HG03159 (cell line): ENCODE measurements at regions not wholly inside any gene's neighbourhood (a gene's known extent, or its start where the extent isn't known, plus 50 kb on each side); places are given as distances from the start of the nearest gene placed in this dataset.
"Not testable (repeated sequence)": the region's sequence is repeated elsewhere in the genome, so short reads cannot be mapped to it uniquely, and the experiment has no call there.

ENCODE experiments used
- ATAC-seq: cut with Tn5 transposase; IDR thresholded peaks from one replicate; pipeline ENCODE4 v1.9.1; 2021; ENCODE audit warnings: mild to moderate bottlenecking, moderate library complexity; ENCODE audit not compliant: unreplicated experiment

DNA sequence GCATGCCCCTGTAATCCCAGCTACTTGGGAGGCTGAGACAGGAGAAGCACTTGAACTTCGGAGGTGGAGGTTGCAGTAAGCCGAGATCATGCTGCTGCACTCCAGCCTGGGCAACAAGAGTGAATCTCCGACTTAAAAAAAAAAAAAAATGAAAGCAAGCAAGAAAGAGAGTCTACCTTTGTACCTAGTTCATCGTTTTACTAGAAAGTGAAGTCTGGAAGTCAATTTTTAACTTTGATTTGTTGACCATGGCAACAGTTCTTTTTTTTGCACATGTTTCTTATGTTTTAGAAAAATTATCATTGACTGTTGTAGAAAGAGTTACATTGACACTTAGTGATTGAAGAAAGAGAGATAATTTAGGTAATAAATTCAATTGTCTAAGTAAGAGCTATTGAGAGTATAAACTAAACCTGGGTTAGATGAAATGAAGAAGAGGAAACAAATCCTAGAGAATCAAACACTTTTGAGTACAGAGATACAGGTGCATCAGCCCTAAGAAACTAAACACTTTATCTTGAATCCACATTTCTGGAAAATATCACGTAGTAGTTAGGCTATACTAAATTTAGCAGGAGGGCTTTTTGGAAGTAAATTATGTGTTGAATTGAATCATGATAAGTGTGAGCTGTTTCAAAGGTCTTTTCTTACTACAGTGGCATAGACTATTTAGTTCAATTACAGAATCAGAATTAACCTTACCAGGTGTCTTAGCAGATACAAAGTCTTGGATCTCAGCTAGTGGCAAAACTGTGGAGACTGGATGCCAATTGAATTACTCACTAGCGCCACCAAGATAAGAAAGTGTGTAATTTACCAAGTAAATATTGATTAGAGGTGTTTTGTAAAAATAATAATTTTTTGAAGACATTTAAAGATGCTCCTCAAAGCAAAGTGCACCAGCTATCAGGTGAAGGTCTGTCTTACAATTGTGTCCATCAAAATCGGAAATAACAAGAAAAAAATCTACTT lies 303.4 kb upstream of the NRXN1 start:
- no peak for ATAC-seq

DNA sequence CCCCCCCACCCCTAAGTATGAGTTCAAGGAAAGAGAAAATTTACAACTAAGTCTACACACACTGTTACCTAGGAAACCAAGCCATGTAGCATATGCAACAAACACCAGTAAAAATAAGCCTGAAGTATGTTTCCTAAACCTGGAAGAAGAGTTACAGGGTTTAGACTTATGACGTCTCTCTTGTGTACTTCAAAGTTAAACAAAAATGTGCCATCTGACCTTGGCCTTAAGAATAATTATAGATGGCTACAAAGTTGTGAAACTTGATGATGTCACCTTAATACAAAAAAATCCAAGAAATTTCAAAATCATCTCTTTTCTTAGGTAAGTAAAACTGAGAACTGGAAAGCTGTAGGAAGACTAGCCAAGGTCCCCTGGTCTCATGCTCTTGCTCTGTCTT lies 297.6 kb upstream of the NRXN1 start:
- ATAC-seq, result no peak

- no peak for ATAC-seq
Observed at GRCh38 chr2:51324051-51324450, 292.1 kb upstream of the NRXN1 start.

- no peak for ATAC-seq
Observed at GRCh38 chr2:51322613-51323012, 290.7 kb upstream of the NRXN1 start.

DNA sequence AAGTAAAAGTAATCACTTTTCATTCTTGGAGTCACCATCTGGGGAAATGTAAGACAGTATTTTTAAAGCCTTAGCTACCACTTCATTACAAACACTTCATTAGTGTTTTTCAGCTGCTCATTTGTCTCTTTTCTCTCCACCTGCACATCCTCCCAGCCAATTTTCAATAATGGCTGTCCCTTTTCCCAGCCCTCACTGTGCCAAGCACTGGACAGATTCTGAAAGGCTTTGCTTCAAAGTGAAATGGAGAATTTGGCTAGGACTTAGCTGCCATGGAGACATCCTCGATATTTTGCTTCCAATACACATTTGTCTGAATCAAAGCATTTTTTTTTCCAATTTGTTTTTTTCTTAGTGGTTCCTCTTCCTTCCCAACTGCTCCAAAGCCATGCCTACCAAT lies 272.4 kb upstream of the NRXN1 start:
- ATAC-seq, result no peak

DNA sequence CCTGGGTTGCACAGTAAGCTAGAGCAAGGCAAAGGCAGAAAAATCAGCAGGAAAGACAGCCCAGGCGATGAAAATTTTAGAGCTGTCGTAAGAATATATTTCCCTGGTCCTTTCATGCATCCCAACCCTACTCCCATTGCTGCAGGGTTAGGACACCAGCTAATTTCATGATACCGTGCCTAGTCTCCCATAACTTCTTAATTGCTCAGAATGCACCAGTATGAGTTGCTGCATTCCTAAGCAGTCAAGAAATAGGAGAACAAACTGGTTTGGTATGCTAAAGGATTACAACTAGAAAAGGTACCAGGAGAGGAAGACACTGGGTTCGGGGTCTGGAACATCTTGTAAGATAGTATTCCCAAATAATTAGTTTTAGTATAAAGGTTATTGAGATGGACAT lies 269.4 kb upstream of the NRXN1 start:
- no peak for ATAC-seq

DNA sequence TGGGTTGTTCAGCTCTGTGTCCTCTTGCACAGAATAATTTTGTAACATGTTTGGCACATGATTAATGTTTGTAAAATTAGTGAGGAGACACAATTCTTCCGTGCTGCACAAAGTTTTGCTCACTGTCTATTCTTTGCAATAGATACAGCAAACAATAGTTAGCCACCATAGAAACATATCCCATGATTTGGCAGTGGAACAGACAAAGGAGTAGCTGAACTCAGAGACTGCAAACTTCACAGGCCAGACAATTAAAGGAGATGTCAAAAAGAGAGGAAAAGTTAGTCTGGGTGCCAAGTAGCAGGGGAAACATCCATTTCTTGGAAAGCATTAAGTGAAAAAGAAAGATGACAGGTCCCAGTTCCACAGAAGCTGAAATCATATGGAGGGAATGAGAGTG lies 267.4 kb upstream of the NRXN1 start:
- no peak for ATAC-seq

GRCh38 chr2:51297488-51297887 lies 265.6 kb upstream of the NRXN1 start:
- no peak for ATAC-seq

- no peak for ATAC-seq
Observed at GRCh38 chr2:51293566-51294200, 261.8 kb upstream of the NRXN1 start.

- ATAC-seq, result no peak
Observed at GRCh38 chr2:51291762-51292551, 260.0 kb upstream of the NRXN1 start.

- ATAC-seq, result no peak
Observed at GRCh38 chr2:51290725-51291124, 258.8 kb upstream of the NRXN1 start.

DNA sequence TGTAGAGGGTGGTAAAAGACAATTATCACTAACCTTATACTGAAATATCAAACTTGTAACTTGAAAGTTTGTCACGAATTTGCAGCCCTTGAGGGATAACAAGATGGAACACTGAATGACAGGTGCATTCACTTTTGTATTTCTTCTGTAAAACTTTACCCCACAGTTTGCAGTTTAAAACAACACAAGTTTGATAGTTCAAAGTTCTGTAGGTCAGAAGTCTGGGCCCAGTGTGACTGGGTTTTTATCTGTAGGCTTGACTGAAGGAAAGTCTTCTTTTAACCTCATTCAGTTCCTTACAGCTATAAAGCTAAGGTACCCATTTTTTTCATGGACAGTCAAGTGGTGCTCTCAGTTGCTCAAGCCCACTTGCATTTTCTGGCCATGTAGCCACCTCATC lies 257.1 kb upstream of the NRXN1 start:
- ATAC-seq, result no peak

GRCh38 chr2:51268191-51268590 lies 236.3 kb upstream of the NRXN1 start:
- ATAC-seq, result no peak

DNA sequence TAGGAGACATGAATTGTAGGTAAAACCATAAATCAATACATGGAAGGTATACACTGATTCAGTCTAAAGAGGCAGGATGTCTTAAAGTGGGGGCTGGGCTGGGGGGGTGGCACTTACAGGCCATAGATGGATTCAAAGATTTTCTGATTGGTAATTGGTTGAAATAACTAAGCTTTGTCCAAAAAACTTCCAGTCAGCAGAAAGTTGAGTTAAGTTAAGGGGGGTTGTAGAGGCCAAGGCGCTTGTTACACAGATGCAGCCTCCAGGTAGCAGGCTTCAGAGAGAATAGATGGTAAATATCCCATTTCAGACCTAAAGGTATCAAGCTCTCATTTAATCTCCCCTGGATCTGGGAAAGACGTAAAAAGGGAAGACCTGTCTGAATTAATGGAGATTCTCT lies 233.6 kb upstream of the NRXN1 start:
- no peak for ATAC-seq

GRCh38 chr2:51263951-51264350 lies 232.0 kb upstream of the NRXN1 start:
- no peak for ATAC-seq

- not testable (repeated sequence) for ATAC-seq
Observed at GRCh38 chr2:51263101-51263500, 231.2 kb upstream of the NRXN1 start.

GRCh38 chr2:51258301-51258700 lies 226.4 kb upstream of the NRXN1 start:
- ATAC-seq, result no peak

GRCh38 chr2:51256736-51257135 lies 224.8 kb upstream of the NRXN1 start:
- ATAC-seq, result no peak

DNA sequence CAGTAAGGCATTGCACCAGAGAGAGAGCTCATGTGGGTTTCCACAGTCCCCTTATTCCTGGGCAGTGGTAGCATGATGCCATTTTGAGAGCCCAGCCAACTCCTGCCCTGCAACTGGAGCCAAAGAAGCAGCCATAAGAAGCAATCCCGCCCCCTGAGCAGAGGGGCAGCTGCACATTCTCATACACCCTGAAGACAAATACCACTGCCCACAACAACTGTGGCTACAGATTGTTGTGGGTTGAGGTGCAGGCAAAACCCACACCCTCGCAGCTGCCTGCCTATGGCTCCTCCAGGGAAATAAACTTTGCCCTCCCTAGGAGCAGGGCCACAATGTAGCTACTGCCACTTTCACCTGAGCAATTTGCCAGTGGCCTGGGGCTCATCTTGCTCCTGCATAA lies 219.4 kb upstream of the NRXN1 start:
- no peak for ATAC-seq

DNA sequence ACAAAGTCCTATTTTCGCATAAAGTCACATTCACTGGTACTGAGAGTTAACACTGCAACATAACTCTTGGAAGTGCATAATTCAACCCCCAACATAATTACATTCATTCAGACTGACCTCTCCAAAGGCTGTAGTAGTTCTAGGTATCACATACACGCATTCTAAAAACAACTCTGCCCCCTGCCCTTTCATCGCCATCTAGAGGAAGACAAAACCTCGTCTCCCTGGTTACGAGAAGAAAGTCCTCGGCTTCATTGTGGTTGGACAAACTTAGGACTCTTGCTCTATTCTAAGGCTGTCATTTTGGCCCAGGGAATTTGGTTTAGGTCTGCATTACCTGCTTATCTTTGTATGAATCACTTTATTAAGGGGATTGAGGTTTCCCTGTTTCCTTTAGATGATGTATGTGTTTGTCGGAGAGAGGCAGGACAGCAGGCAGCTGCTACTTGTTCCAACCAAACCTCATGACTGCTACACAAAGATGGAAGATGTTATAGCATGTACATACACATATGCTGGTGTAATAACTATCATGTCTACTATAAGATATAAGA lies 215.4 kb upstream of the NRXN1 start:
- no peak for ATAC-seq

DNA sequence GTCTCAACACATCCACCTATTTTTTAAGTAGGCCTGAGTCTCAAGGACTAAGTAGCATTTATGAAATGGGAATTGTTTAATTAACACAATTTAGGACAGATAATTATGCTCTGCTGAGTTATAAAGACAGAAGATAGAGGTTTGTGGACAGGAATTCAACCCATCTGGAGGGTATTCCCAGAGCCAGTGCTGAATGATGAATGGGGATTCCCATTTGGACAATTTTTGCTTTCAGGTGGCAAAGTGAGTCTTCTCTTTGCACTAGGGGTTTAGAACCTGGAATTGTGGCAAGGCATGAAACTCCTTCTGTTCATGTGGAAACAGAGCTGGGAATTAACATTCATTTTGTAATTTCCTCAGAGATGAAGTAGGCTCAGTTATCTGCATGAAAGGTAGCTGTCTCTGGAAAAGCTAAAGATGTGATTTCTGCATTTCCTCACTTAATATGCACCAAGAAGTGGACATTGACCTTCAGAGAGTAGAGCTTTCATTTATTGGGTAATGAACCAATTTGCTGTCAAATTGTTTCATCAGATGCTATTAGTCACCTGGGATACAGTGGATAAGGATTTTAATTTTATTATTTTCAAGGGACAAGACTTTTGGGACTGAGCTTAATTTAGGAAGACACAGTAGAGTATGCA lies 212.1 kb upstream of the NRXN1 start:
- ATAC-seq, result no peak
